ENCODE measurements at regions not wholly inside any gene's neighbourhood (a gene's known extent, or its start where the extent isn't known, plus 50 kb on each side); places are given as distances from the start of the nearest gene placed in this dataset.

GRCh38 chrX:769796-770195, 139.2 kb downstream of the SHOX start:
- ChIA-PET POLR2A (ENCODE audit: unreplicated experiment) (no interaction called here), CTCF (no interaction called here)
- Histone ChIP-seq H2BK15ac (ENCODE audit: low read depth, low read length) (no peak overlapping the region), H3K4ac (ENCODE audit: low read depth, low read length) (no peak overlapping the region), H2BK120ac (ENCODE audit: low read depth, low read length) (no peak overlapping the region), H4K8ac (ENCODE audit: low read depth in 2 of 2, low read length in 2 of 2) (no peak overlapping the region), H3K79me1 (ENCODE audit: low read depth in 1 of 2, low read length in 2 of 2) (no peaks in the 10 kb centered on the region), H2BK20ac (ENCODE audit: low read depth, low read length) (no peak overlapping the region), H4K20me1 (ENCODE audit: insufficient read depth, low read length) (no peaks in the 10 kb centered on the region), H4K5ac (ENCODE audit: low read depth, low read length) (no peak overlapping the region), H3K56ac (ENCODE audit: extremely low read depth, insufficient read depth, low read length) (no peak overlapping the region), H3K23ac (ENCODE audit: low read depth, low read length) (no peak overlapping the region), H3K36me3 (ENCODE audit: control insufficient read depth, insufficient read depth, low read length) (no peaks in the 10 kb centered on the region), H2AFZ (replicated peaks; ENCODE audit: low read length, poor library complexity) (no peak overlapping the region), H3K18ac (ENCODE audit: low read depth, low read length) (no peak overlapping the region), H3K4me3 (ENCODE audit: insufficient read depth, low read depth, low read length) (no peak overlapping the region), H3K4me1 (ENCODE audit: control insufficient read depth, insufficient read depth, low read length) (no peaks in the 10 kb centered on the region), H2AK5ac (ENCODE audit: low read depth, low read length) (no peak overlapping the region), H2AK9ac (replicated peaks; ENCODE audit: low read depth, low read length, poor library complexity) (no peak overlapping the region), H3K14ac (replicated peaks; ENCODE audit: low read depth, low read length) (no peak overlapping the region), H2BK5ac (ENCODE audit: low read depth, low read length, poor library complexity, severe bottlenecking) (no peak overlapping the region), H4K91ac (ENCODE audit: insufficient read depth, low read depth, low read length) (no peak overlapping the region), H3K27ac (ENCODE audit: insufficient read depth, low read length) (no peak overlapping the region), H3K27me3 (ENCODE audit: control insufficient read depth, insufficient read depth, low read length) (no peaks in the 10 kb centered on the region), H3K4me2 (ENCODE audit: low read depth, low read length) (no peak overlapping the region), H3K9me3 (ENCODE audit: control insufficient read depth, insufficient read depth, low read length) (peaks cover 35% of the 10 kb centered on the region), H3K9me1 (ENCODE audit: insufficient read depth, low read length) (no peaks in the 10 kb centered on the region), H3K9ac (ENCODE audit: low read depth, low read length) (no peak overlapping the region)
- intact Hi-C loops (cut with micrococcal nuclease) (no loop called here), dilution Hi-C loops (cut with HindIII; ENCODE audit: low sequenced_read_pairs, unreplicated experiment) (no loop called here), in situ Hi-C loops (cut with MboI; ENCODE audit: low sequenced_read_pairs) (no loop called here)
- BruUV-seq (replicated peaks): no TSS peak
- TF ChIP-seq BHLHE40 (IDR thresholded peaks at IDR 0.05; ENCODE audit: low read depth, low read length) (no peak), RAD21 (IDR thresholded peaks at IDR 0.05; ENCODE audit: low read length) (no peak), NFE2L2 (IDR thresholded peaks at IDR 0.05; ENCODE audit: low read depth, low read length) (no peak)
- no CpG with 5 or more reads among the region's 3 CpGs for WGBS, 2 experiments (ENCODE audit: extremely low coverage in 2 of 2, insufficient read length in 1 of 2)
- ATAC-seq (ENCODE audit: low read depth) (no peak), DNase-seq (no peak)
